ENCODE measurements at regions not wholly inside any gene's neighbourhood (a gene's known extent, or its start where the extent isn't known, plus 50 kb on each side); places are given as distances from the start of the nearest gene placed in this dataset.
"Not testable (repeated sequence)": the region's sequence is repeated elsewhere in the genome, so short reads cannot be mapped to it uniquely, and the experiment has no call there.

DNA sequence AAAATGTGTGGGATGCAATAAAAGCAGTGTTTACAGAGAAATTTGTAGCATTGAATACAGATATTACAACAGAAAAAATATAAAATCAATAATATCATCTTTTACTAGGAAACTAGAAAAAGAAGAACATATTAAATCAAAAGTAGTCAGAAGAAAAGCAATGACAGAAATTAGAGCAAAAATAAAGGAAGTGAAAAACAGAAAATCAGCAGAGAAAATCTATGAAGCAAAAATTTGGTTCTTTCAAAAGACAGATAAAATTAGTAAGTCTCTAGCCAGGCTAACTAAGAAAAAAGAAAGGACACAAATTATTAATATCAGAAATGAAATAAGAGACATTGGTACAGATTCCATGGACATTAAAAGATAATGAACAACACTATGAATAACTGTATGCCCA lies 212.0 kb upstream of the MGAT5 start:
- no peak for DNase-seq (ENCODE audit: low read depth)
- TF ChIP-seq, protein P1, sequence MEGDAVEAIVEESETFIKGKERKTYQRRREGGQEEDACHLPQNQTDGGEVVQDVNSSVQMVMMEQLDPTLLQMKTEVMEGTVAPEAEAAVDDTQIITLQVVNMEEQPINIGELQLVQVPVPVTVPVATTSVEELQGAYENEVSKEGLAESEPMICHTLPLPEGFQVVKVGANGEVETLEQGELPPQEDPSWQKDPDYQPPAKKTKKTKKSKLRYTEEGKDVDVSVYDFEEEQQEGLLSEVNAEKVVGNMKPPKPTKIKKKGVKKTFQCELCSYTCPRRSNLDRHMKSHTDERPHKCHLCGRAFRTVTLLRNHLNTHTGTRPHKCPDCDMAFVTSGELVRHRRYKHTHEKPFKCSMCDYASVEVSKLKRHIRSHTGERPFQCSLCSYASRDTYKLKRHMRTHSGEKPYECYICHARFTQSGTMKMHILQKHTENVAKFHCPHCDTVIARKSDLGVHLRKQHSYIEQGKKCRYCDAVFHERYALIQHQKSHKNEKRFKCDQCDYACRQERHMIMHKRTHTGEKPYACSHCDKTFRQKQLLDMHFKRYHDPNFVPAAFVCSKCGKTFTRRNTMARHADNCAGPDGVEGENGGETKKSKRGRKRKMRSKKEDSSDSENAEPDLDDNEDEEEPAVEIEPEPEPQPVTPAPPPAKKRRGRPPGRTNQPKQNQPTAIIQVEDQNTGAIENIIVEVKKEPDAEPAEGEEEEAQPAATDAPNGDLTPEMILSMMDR (IDR thresholded peaks at IDR 0.05; ENCODE audit: low read depth, low read length, missing control alignments), result no peak
- in situ Hi-C loops (cut with HindIII; ENCODE audit: low sequenced_read_pairs), result no loop called here

DNA sequence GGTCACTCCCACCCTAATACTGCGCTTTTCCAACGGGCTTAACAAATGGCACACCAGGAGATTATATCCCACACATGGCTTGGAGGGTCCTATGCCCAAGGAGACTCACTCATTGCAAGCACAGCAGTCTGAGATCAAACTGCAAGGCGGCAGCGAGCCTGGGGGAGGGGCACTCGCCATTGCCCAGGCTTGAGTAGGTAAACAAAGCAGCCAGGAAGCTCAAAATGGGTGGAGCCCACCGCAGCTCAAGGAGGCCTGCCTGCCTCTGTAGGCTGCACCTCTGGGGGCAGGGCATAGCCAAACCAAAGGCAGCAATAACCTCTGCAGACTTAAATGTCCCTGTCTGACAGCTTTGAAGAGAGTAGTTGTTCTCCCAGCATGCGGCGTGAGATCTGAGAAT lies 210.8 kb upstream of the MGAT5 start:
- in situ Hi-C loops (cut with HindIII; ENCODE audit: low sequenced_read_pairs); DNase-seq (ENCODE audit: low read depth); H3K4me3 ChIP-seq (ENCODE audit: low read depth, low read length): not testable (repeated sequence)

More for the DNA sequence above, 212.0 kb upstream of the MGAT5 start:
- H3K4me3 ChIP-seq (ENCODE audit: low read depth, low read length), result no peak overlapping the region

DNA sequence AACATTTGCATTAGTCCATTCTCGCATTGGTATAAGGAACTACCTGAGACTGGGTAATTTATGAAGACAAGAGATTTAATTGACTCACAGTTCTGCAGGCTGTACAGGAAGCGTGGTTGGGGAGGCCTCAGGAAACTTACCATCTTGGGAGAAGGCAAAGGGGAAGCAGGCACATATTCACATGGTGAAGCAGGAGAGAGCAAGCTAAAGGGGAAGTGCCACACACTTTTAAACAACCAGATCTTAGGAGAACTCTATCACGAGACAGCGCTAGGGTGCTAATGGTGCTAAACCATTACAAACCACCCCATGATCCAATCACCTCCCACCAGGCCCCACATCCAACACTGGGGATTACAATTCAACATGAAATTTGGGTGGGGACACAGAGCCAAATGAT lies 201.7 kb upstream of the MGAT5 start:
- in situ Hi-C loops (cut with HindIII; ENCODE audit: low sequenced_read_pairs), result no loop called here
- H3K4me3 ChIP-seq (ENCODE audit: low read depth, low read length), result no peak overlapping the region

DNA sequence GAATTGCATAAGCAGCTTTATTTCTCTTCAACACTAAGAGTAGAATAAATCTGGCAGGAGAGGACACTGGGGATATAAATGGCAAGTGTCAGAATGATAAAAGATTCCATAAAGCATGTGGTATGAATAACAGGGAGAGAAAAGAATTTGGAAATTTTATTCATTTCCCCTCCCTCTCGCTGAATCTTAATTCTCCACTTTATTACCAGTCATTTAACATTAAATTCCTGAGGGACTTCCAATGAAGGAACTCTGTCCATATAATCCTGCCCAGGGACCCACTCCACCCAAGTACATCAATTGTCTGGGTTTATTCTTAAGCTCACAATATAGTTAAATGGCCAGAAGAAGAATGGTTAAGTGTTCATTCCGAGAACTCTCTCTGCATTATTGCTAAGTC lies 197.7 kb upstream of the MGAT5 start:
- in situ Hi-C loops (cut with HindIII; ENCODE audit: low sequenced_read_pairs), result no loop called here
- DNase-seq (ENCODE audit: low read depth), result no peak
- TF ChIP-seq, protein P1 (IDR thresholded peaks at IDR 0.05; ENCODE audit: low read depth, low read length, missing control alignments), result no peak
- no peak overlapping the region for H3K4me3 ChIP-seq (ENCODE audit: low read depth, low read length)

More for the DNA sequence above, 201.7 kb upstream of the MGAT5 start:
- TF ChIP-seq, protein P1 (IDR thresholded peaks at IDR 0.05; ENCODE audit: low read depth, low read length, missing control alignments), result no peak
- DNase-seq (ENCODE audit: low read depth), result no peak

DNA sequence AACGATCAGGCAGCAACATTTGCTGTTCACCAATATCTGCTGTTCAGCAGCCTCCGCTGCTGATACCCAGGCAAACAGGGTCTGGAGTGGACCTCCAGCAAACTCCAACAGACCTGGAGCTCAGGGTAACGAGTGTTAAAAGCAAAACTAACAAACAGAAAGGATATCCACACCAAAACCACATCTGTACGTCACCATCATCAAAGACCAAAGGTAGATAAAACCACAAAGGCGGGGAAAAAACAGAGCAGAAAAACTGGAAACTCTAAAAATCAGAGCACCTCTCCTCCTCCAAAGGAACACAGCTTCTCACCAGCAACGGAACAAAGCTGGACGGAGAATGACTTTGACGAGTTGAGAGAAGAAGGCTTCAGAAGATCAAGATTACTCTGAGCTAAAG lies 192.8 kb upstream of the MGAT5 start:
- DNase-seq (ENCODE audit: low read depth); H3K4me3 ChIP-seq (ENCODE audit: low read depth, low read length); in situ Hi-C loops (cut with HindIII; ENCODE audit: low sequenced_read_pairs): not testable (repeated sequence)

DNA sequence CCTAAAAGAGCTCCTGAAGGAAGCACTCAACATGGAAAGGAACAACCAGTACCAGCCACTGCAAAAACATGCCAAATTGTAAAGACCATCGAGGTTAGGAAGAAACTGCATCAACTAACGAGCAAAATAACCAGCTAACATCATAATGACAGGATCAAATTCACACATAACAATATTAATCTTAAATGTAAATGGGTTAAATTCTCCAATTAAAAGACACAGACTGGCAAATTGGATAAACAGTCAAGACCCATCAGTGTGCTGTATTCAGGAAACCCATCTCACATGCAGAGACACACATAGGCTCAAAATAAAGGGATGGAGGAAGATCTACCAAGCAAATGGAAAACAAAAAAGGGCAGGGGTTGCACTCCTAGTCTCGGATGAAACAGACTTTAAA lies 191.6 kb upstream of the MGAT5 start:
- H3K4me3 ChIP-seq (ENCODE audit: low read depth, low read length); DNase-seq (ENCODE audit: low read depth); in situ Hi-C loops (cut with HindIII; ENCODE audit: low sequenced_read_pairs): not testable (repeated sequence)

DNA sequence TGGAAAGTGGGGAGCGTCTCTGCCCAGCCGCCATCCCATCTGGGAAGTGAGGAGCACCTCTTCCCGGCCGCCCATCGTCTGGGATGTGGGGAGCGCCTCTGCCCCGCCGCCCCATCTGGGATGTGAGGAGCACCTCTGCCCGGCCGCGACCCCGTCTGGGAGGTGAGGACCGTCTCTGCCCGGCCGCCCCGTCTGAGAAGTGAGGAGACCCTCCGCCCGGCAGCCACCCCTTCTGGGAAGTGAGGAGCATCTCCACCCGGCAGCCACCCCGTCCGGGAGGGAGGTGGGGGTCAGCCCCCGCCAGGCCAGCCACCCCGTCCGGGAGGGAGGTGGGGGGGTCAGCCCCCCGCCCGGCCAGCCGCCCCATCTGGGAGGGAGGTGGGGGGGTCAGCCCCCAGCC lies 190.0 kb upstream of the MGAT5 start:
- DNase-seq (ENCODE audit: low read depth); H3K4me3 ChIP-seq (ENCODE audit: low read depth, low read length); in situ Hi-C loops (cut with HindIII; ENCODE audit: low sequenced_read_pairs): not testable (repeated sequence)

DNA sequence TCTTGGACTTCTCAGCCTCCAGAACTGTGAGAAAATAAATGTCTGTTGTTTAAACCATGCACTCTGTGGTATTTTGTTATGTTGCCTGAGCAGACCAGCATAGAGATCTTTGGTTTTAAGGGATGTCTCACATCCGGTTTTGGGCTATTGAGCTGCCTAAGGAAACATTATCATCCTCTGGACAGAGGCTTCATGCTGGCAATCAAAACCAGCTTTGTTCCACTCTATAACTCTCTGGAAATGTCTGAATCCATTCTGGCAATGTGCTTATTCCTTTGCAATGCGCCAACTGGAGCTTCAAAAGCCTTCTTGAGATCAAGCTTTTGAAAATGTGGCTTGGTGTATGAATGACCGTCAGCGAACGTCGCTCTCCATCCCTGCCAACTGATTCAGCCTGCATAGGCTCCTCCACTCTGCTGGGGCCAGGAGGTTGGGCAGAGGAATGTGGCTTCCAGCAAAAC lies 183.6 kb upstream of the MGAT5 start:
- DNase-seq (ENCODE audit: low read depth), result peak; percentile 34
- H3K4me3 ChIP-seq (ENCODE audit: low read depth, low read length), result no peak overlapping the region
- TF ChIP-seq, protein P1 (IDR thresholded peaks at IDR 0.05; ENCODE audit: low read depth, low read length, missing control alignments), result no peak
- in situ Hi-C loops (cut with HindIII; ENCODE audit: low sequenced_read_pairs), result no loop called here

DNA sequence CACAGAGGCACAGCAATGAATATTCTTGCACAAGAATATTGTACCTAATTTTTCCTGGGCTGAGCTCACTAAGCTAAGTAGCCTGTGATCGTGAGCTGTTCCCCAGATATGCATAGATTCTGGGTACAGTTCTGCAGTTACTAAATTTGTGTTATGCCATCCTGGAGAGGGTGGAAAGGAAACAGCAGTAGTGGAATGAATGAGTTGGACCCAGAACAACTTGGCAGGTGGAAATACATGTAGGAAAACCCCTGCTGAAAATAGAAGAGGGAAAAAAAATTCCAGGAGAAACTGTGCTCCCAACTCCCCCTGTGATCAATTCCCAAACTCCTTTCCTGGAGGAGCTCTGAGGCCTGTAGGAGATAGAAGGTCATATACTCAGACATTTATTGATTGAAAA lies 181.5 kb upstream of the MGAT5 start:
- in situ Hi-C loops (cut with HindIII; ENCODE audit: low sequenced_read_pairs), result no loop called here
- TF ChIP-seq, protein P1 (IDR thresholded peaks at IDR 0.05; ENCODE audit: low read depth, low read length, missing control alignments), result no peak
- DNase-seq (ENCODE audit: low read depth), result no peak
- H3K4me3 ChIP-seq (ENCODE audit: low read depth, low read length), result no peak overlapping the region

Data from astrocyte of the cerebellum (primary cell).